Stimulated activated CD4-positive, alpha-beta T cell treated with anti-CD3 and anti-CD28 coated beads, TNF-alpha, amount 100 ng/mL, for 4 hours (primary cell): ENCODE measurements at regions not wholly inside any gene's neighbourhood (a gene's known extent, or its start where the extent isn't known, plus 50 kb on each side); places are given as distances from the start of the nearest gene placed in this dataset.

Source experiments
- DNase-seq, 3 experiments: peaks; one replicate each; pipeline ENCODE4 v3.0.0-alpha.2; 2020; ENCODE audit warnings: low read depth in 3 of 3

GRCh38 chr1:101706366-101706765, 290.4 kb downstream of the OLFM3 start:
- DNase-seq: no peak

- DNase-seq: no peak
Measured at GRCh38 chr1:101709721-101710120, 287.0 kb downstream of the OLFM3 start.

GRCh38 chr1:101713760-101714159, 283.0 kb downstream of the OLFM3 start:
- DNase-seq: no peak

GRCh38 chr1:101723415-101723814, 273.3 kb downstream of the OLFM3 start:
- DNase-seq: no peak

GRCh38 chr1:101728029-101728428, 268.7 kb downstream of the OLFM3 start:
- DNase-seq: no peak

- no peak for DNase-seq
Measured at GRCh38 chr1:101730559-101730958, 266.2 kb downstream of the OLFM3 start.

- DNase-seq: no peak
Measured at GRCh38 chr1:101732261-101732660, 264.5 kb downstream of the OLFM3 start.

GRCh38 chr1:101733340-101733739, 263.4 kb downstream of the OLFM3 start:
- no peak for DNase-seq

- no peak for DNase-seq
Measured at GRCh38 chr1:101738475-101738874, 258.3 kb downstream of the OLFM3 start.

- no peak for DNase-seq
Measured at GRCh38 chr1:101739146-101739545, 257.6 kb downstream of the OLFM3 start.

GRCh38 chr1:101739826-101740330, 256.8 kb downstream of the OLFM3 start:
- DNase-seq: no peak

GRCh38 chr1:101741910-101742309, 254.8 kb downstream of the OLFM3 start:
- no peak for DNase-seq

- no peak for DNase-seq
Measured at GRCh38 chr1:101742509-101742908, 254.2 kb downstream of the OLFM3 start.

GRCh38 chr1:101745551-101746270, 251.0 kb downstream of the OLFM3 start:
- no peak for DNase-seq

- no peak for DNase-seq
Measured at GRCh38 chr1:101748077-101748476, 248.6 kb downstream of the OLFM3 start.
